Activated CD8-positive, alpha-beta memory T cell treated with anti-CD3 and anti-CD28 coated beads for 36 hours (primary cell): ENCODE measurements at regions not wholly inside any gene's neighbourhood (a gene's known extent, or its start where the extent isn't known, plus 50 kb on each side); places are given as distances from the start of the nearest gene placed in this dataset.

Experiments
- CTCF ChIA-PET: fragments of 350-600 bp; sonication (Branson Sonifier 250); formaldehyde crosslinking; loops from one replicate; lab custom pipeline; 2021; ENCODE audit warnings: antibody characterized with exemption; lab: Charles Lee
- POLR2A ChIA-PET: fragments of 350-600 bp; sonication (Branson Sonifier 250); formaldehyde crosslinking; loops from one replicate; lab custom pipeline; 2021; ENCODE audit warnings: antibody characterized with exemption; lab: Charles Lee

DNA sequence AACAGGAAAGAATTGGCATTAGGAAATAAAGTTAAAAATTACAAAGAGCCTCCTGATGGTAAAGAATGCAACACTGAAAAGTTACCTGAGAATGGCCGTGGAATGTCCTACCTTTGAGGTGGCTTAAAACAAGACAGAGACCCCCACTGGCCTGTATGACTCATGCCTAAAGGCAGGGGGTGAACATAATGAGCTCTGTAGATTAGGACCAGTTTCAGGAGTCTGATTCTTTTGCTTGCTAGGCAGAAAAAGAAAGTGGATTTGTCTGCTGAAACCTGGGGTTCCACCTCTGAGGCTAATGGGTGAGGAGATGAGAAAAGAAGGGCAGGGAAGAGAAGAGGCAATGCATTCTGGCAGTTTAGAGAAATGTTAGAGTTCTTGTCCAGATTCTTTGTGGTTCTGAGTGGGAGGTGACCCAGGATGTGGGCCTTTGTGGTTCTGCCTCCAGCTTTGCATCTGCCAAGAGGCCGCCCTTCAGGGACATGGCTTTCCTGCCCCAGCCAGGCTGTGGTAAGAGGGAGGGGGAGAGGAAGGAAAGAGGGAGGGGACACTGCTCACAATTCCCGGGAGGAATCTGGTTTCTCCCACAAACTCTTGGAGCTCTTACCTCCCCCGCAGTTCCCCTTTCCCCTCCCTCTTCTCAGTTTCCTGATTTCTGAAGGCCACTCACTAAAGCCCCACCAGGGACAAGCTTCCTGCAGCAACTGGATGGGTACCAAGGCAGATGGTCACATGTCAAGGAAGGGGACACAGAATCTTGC lies 109.6 kb downstream of the EFNB1 start:
- POLR2A ChIA-PET = no interaction called here
- CTCF ChIA-PET = no interaction called here

DNA sequence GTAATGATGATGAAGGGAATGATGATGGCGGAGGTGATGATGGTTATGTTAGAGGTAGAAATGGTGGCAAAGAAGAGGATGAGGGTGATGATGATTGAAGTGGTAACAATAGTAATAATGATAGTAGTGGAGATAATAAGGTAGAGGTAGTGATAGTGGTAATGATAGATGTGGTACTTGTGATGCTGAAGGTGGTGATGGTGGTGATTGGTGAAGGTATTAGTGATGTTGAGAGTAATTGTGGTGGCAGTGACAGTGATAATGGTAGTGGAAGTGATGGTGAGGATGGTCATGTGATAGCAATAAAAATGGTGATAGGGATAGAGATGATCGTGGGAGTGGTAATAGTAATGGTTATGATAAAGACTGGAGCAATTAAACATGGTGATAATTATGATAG lies 108.8 kb downstream of the EFNB1 start:
- ChIA-PET CTCF (no interaction called here), POLR2A (no interaction called here)

DNA sequence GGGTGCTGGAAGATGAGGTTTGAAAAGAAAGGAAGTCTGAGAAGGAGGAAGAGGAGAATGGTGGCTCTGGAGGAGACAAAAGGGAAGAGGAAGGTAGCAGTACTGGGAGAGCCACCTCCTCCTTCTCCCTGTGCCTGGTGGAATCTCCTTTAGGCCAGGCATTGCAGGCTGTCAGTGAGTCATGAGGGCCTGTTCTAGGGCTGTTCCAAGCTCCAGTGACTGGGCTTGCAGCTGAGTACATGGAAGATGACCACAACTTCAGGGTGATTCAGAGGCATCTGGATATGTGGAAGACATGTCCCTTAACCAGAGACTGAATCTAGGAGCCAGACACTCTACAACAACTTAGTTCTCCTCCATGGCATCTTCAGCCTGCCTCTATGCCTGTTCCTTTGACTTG lies 107.8 kb downstream of the EFNB1 start:
- CTCF ChIA-PET = no interaction called here
- POLR2A ChIA-PET = no interaction called here

DNA sequence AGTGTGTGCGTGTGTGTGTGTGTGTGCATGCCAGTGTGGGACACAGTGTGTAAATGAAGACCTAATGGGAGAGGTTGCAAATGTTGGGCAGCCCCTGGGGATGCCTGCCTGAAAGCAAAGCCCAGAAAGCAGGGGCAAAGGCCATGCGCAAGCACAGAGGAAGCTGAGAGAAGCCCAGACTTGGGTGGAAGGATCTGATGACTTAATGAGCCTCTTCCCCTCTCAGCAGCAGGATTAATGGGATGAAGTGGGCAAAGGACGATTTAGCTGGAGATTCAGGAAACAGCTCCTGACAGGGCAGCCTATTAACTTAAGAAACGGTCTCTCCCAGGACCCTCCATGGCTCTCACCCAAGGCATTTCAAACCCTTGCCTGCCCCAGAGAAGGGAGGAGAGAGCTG lies 107.3 kb downstream of the EFNB1 start:
- CTCF ChIA-PET = no interaction called here
- POLR2A ChIA-PET = no interaction called here

DNA sequence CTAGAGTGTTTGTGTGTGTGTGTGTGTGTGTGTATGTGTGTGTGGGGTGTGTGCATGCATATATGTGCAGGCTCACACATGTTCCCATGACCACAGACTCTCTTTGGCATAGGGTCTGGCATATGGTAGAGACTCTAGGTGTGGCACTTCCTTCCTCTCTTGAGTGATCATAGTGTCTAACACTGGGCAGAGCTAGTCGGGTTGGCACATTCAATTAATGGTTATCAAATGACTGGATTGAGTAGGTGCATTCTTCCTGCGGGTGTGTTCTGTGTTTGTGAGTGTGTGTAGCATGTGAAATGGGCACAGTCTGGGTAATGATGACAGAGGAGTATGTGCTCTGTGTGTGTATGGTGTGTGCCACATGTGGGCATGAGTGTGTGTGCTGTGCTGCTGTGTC lies 106.5 kb downstream of the EFNB1 start:
- ChIA-PET POLR2A (no interaction called here), CTCF (no interaction called here)

DNA sequence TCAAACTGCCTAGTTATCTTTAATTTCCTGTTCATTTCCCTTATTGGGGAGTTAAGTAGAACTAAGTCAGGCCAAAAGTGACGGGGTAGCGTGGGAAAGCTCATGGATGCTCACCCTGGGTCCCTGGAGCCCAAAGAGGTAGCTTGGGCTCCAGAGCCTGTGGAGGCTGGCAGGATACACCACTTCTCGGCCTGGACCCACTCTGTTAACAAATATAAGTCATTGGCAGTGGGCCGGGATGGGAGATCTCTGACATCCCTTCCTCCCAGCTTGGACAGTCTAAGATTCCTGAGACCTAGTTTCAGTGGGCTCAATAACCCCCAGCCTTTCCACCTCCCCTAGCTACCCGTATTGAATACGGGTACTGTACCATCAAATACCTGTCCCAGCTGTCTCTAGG lies 106.1 kb downstream of the EFNB1 start:
- POLR2A ChIA-PET = no interaction called here
- CTCF ChIA-PET = no interaction called here

DNA sequence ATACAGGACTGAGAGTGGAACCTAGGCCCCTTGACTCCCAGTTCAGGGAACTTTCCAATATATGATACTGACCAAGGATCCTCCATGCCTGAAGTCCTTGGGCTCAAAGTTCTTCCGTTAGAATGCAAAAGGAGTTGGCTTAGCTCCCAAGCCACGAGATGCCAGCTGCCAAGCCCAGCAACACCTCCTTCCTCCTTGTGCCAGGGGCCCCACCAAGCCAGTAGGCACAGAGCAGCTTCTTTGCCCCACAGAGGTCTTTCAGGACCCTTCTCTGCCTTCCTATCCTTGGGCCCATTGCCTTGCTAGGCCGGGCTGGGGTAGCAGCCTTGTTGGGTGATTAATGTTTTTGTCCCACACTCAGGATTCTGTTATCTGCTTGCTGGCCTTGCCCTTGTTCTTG lies 105.6 kb downstream of the EFNB1 start:
- CTCF ChIA-PET = no interaction called here
- POLR2A ChIA-PET = no interaction called here

DNA sequence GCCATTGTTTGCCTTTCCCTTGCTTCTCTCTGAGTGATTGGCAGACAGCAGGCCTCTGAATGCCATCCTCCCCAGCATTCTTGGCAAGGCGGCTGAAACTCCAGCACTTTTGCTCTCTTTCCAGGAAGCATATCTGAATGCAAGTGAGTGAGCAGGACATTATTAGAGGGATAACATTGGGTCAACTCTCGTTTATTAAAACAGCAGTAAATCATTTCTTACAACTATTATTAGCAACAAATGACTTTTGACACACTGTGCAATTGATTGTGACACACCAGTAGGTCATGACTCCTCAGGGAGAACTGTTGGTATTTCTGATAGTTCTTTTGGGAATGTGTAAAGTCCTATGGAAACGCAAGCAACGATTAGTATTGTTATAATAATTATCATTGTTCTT lies 103.8 kb downstream of the EFNB1 start:
- CTCF ChIA-PET = no interaction called here

DNA sequence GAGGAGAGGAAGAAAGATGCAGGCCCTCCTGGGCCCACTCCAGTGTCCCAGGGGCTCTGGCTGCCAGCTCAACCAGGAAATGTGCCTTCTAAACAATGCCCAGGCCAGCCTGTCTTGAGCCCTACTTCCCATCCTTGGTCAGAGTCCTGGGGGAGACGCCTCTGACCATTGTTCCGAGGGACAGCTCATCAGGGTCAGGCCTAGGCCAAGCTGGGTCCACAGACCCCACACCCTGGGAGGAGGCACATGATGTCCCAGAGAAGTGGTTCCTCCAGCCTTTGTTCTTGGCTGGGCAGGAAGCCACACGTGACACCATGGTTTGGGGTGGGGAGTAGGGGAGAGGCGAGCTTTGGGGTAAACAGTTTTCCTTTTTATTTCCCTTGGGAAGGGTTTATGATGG lies 102.5 kb downstream of the EFNB1 start:
- CTCF ChIA-PET = no interaction called here
- POLR2A ChIA-PET = no interaction called here

More for the DNA sequence above, 103.8 kb downstream of the EFNB1 start:
- POLR2A ChIA-PET = no interaction called here

DNA sequence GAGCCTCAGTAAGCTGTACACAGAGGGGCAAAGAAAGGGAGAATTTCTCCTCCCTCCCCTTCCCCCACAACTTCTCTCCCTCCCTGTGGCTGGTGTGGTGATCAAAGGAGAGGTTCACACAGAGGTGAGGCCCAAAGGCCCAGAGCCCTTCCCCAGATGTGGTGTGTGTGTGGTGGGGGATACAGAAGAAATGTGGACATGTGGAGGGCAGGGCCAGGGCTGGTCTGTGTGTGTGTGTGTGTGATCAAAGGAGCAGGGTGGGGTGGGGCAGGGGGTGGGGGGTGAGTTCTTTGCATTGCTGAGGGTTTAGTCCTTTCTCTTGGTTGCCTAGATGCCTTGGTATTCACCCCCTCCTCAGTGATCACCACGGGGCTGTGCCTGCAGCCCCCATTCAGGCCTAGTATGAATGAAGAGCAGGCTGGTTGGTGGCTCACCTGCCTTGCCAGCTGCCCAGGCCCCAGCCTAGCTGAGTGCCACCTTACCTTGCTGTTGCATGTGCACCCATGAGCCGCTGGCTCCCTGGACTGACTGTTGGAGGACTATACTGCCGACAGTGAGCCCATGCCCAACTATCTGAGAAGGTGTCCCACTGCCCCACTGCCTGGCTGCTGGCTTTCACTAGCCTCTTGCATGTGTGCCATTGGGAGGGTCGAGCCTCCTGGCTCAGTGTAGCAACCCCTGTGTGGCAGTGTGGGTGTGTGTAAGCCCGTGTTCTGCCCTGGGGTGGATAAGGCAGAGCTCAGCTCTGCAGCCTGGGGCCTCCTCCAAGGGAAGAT lies 101.9 kb downstream of the EFNB1 start:
- POLR2A ChIA-PET = no interaction called here
- CTCF ChIA-PET = no interaction called here

DNA sequence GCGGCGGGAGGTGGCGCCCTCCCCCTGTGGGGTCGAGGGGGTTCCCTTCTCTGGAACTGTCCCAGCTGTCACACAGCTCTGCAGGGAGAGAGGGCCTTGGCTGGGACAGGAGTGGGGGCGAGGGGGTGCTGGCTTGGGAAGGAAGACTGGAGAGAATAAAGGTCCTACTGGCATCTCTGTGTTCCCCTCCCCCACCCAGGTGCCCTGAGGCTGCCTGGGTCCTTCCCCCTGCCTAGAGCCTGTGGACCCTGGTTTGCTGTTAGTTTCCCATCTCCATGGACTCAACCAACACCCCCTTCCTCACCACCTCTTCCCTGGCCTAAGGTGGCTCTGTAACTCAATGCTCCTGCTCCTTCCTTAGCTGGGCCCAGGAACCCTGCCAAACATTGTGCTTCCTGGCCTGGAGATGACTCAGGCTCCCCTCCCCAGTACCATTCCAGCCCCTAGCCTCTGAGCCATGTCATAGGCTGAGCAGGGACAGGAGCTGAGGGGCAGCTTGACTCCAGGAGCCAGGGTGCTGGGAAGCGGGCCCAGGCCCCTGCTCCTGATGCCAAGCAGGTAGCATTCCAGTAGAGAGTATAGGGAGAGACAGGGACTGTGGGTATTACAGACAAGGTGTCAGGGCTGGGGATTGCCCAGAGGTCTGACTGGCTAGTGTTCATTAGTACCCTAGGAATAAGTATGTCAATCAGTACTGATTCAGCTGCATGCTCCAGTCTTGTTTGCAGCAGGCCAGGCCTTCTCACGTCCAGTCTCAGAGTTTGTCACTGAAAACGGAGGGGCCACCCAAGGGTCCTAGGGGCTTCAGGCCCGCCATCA lies 100.7 kb downstream of the EFNB1 start:
- CTCF ChIA-PET = no interaction called here
- POLR2A ChIA-PET = no interaction called here

DNA sequence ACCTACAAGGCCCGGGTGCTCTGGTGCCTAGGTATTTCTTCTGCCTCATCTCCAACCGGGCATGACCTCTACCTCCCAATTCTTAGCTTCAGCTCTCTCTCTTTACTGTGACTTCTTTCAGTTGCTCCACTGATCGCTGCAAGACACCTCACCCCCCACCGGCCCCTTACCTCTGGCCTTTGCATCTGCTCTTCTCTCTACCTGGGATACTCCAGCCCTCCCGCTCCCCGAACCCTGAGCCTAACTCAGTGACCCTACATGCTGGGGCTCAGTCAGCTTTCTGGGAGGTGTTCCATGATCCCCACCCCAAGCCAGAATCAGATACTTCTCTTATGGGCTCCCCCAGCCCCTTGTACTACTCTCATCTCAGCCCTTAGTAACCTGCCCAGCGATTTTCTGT lies 99.6 kb downstream of the EFNB1 start:
- ChIA-PET POLR2A (no interaction called here), CTCF (no interaction called here)

DNA sequence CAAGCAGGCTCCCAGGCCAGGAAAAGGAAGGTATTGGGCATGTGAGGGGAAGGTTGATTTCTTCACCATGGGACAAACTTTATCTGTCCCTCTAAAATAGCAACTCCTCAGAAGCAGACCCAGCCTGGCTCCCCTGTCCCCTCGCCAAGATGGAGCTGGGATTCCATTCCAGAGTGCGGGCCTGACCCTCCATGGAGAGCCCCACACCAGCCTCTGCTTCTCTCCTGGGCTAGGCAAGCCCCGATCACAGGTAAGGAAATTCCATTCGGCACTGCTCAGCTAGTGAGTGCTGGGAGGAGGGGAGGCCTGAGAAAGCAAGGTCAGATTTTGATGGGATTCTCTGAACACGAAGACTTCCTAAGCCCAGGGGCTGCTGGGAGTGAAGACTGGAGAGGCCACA lies 98.4 kb downstream of the EFNB1 start:
- ChIA-PET CTCF (no interaction called here), POLR2A (no interaction called here)

DNA sequence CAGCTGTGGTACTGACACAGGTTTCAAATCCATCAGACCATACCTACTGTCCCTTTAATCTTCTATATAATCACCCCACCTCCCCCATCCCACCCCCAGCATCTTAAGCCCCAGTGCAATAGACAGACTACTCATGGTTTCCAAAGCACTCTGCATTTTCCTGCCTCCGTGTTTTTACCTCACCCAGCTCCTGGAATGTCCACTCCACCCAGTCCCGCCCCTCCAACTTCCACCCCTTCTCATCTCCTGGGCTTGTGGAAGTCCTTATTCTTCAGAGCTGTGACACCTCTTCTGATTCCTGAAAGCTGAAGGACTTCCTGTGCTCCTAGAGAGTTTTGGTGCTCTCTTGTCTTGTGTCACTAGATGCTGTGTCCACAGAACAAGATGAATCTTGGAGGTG lies 94.3 kb downstream of the EFNB1 start:
- ChIA-PET POLR2A (no interaction called here), CTCF (no interaction called here)

DNA sequence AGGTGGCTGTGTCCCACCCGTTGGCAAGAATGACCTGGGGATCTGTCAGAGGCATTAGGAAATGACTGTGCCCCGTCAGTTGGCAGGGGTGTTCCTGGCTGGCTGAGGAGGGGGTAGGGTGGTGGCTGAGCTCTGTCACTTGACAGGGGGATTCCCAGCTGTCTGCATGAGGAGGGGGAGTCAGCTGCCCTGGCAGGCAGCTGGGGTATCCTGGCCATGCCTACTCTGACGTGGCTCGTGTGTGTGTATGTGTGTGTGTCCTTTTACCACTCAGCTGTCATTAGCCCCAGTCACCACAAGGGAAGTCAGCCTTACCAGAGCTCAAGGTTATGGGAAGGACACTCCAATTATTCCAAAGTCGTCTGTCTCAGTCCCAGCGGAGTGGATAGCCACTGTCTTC lies 93.2 kb downstream of the EFNB1 start:
- POLR2A ChIA-PET = no interaction called here
- CTCF ChIA-PET = no interaction called here

DNA sequence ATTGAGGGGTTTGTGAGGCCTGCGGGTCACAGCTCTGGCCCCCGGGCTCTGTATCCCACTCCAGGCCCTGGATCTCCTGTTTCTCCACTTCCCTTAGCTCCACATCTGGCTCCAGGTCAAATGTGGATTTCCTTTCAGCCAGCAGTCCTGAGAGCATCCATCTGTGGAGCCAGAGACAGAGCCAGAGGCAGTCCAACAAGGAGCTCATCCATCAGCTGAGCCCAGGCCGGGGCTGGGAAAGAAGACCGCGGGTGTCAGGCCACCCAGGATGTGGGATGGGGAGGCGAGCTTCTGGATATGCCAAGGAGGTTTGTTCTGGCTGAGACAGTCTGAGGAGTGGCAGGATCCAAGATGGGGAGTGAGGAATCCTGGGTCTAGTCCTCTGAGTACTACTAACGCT lies 91.7 kb downstream of the EFNB1 start:
- ChIA-PET POLR2A (no interaction called here), CTCF (no interaction called here)

DNA sequence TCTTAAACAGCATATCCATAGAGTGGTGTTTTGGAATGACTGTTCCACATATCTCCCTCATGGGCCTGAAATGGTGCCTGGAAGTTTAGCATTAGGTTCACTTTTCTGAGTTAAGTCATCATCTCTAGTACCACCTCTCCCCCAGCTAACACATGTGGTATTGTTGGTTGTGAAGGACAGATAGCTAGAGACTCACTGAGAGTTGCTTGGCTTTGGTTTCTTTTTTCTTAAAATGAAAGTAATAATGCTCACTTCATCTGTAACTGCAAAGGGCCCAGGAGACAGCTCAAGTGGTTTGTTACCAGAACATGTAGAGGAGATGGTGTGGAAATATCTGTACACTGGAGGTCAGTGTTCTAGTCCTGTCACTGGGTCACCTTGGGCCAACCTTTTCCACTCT lies 90.9 kb downstream of the EFNB1 start:
- ChIA-PET POLR2A (no interaction called here), CTCF (no interaction called here)

DNA sequence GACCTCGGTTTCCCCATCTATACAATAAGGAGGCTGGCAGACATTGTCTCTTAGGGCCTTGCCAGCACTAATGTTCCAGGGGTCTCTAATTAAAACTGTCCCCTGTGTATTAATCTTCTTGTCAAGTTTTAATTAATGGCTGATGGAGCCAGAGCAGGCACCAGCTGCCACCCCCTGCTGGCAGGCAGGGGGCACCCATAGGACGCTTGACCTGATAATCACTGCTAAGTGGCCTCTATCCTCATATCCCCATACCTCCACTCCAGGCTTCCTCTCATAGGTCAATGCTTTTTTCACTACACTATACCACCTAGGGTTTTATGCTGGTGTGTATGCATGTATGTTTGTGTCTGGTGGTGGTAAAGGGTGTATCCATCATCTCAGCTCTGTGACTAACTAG lies 89.4 kb downstream of the EFNB1 start:
- ChIA-PET POLR2A (no interaction called here), CTCF (no interaction called here)

DNA sequence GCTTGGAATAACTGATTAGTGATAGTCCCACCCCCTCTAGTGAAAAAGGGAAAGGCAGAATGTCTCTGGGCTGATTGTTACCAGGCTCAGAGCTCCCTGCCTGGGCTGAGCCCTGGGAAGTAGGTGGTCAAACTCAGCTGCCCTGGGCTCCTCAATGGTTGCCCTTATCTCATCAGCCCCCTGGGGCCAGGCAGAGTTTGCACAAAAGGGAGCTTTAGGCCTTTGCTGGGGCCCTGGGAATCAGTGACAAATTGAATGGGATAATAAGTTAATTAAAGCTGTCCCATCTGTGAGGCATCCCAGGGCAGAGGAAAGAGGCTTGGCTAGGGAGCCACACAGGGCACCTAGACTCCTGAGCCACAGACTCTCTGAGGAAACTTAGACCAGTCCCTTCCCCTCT lies 89.0 kb downstream of the EFNB1 start:
- ChIA-PET POLR2A (no interaction called here), CTCF (no interaction called here)

DNA sequence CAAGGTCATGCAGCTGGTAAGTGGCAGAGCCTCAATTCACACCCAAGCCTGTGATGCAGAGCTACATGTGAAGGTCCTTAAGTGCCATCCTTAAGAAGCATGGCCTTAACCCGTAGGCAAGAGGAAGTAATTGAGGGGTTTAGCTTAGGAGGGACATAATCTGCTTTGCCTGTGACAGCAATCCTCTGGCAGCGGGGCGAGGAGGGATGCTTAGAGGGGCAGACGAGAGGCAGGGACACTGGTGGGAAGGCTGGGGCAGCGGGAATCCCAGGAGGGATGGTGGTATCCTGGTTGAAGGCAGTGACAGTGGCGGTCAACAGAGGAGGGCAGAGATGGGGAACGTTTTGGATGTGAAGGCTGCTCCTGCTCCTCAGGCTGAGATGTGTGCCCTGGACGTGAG lies 88.1 kb downstream of the EFNB1 start:
- CTCF ChIA-PET = no interaction called here
- POLR2A ChIA-PET = no interaction called here

DNA sequence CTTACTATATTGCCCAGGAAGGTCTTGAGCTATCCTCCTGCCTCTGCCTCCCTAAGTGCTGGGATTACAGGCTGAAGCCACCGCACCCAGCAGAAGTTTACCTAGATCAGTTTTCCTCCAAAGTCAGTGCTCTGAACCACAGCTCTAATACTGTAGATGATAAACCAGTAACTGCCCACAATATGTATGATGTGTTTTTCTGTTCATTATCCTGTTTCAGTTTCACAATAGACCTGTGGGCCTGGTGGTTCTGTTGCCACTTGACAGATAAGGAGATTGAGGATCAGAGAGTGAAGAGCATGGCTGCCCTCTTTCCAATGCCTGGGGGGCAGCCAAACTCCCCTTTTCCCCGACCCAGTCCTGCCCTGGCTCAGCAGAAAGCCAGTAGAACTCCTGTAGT lies 87.0 kb downstream of the EFNB1 start:
- POLR2A ChIA-PET = no interaction called here
- CTCF ChIA-PET = no interaction called here
